Calu3 (cell line): ENCODE measurements at regions not wholly inside any gene's neighbourhood (a gene's known extent, or its start where the extent isn't known, plus 50 kb on each side); places are given as distances from the start of the nearest gene placed in this dataset.

Source experiments
- BruUV-seq: library from RNA; stranded (reverse); fragments of 400-500 nt; replicated peaks from 2 replicates; lab custom pipeline; 2021; lab: Mats Ljungman, UMichigan
- CTCF ChIA-PET: fragments of 300-600 bp; sonication (Branson Sonifier 250); formaldehyde crosslinking; loops from one replicate; lab custom pipeline; 2022; ENCODE audit warnings: antibody characterized with exemption; lab: Charles Lee
- DNase-seq: peaks from one replicate; pipeline ENCODE4 v3.0.0; 2022
- H3K27ac Mint-ChIP-seq: one replicate; pipeline ENCODE4 v1.8.0; 2022; ENCODE audit warnings: mixed read lengths; ENCODE audit not compliant: unreplicated experiment
- H3K27me3 Mint-ChIP-seq: one replicate; pipeline ENCODE4 v1.8.0; 2022; ENCODE audit warnings: mixed read lengths; ENCODE audit not compliant: unreplicated experiment
- H3K36me3 Mint-ChIP-seq: one replicate; pipeline ENCODE4 v1.8.0; 2022; ENCODE audit warnings: mild to moderate bottlenecking, moderate library complexity, mixed read lengths; ENCODE audit not compliant: insufficient read depth, unreplicated experiment
- H3K4me1 Mint-ChIP-seq: one replicate; pipeline ENCODE4 v1.8.0; 2022; ENCODE audit warnings: mild to moderate bottlenecking, low read depth, mixed read lengths; ENCODE audit not compliant: unreplicated experiment
- H3K4me3 Mint-ChIP-seq: one replicate; pipeline ENCODE4 v1.8.0; 2022; ENCODE audit warnings: mild to moderate bottlenecking, low read depth, moderate library complexity, mixed read lengths; ENCODE audit not compliant: unreplicated experiment
- H3K9me3 Mint-ChIP-seq: one replicate; pipeline ENCODE4 v1.8.0; 2022; ENCODE audit warnings: low read depth, mixed read lengths; ENCODE audit not compliant: unreplicated experiment
- CTCF ChIP-seq: fragments of 200-600 bp; IDR thresholded peaks from one replicate; pipeline ENCODE4 v1.8.0; 2022; ENCODE audit warnings: antibody characterized with exemption; ENCODE audit not compliant: unreplicated experiment
- intact Hi-C: fragments of 100-400 bp; cut with micrococcal nuclease; formaldehyde crosslinking; loops from one replicate; pipeline ENCODE4 v1.10.0; 2022; ENCODE audit not compliant: unreplicated experiment

GRCh38 chr3:99023590-99024192, 122.2 kb upstream of the DCBLD2 start:
- TF ChIP-seq CTCF = peak; percentile 30
- no peaks in the 10 kb centered on the region for H3K27me3 Mint-ChIP-seq
- intact Hi-C loops = loop anchor here (1.0 to 10.0 kb wide), 4 partner anchors 150 to 730 kb away; no protein-coding TSS in a partner anchor
- no TSS peak for BruUV-seq
- H3K27ac Mint-ChIP-seq = no peak overlapping the region
- H3K36me3 Mint-ChIP-seq = no peaks in the 10 kb centered on the region
- CTCF ChIA-PET = interaction anchor here (0.7 to 2.2 kb wide), 4 partner anchors 149 to 664 kb away, joined by 3 to 12 read pairs (median 5); no protein-coding TSS in a partner anchor
- H3K4me1 Mint-ChIP-seq = no peaks in the 10 kb centered on the region
- no peak overlapping the region for H3K4me3 Mint-ChIP-seq
- DNase-seq = peak; percentile 7
- H3K9me3 Mint-ChIP-seq = peaks cover 4% of the 10 kb centered on the region

GRCh38 chr3:99021466-99021865, 120.0 kb upstream of the DCBLD2 start:
- H3K4me3 Mint-ChIP-seq = no peak overlapping the region
- DNase-seq = no peak
- no TSS peak for BruUV-seq
- H3K27me3 Mint-ChIP-seq = no peaks in the 10 kb centered on the region
- intact Hi-C loops = loop anchor here (10.0 kb wide), 2 partner anchors 513 to 663 kb away; no protein-coding TSS in a partner anchor
- CTCF ChIA-PET = no interaction called here
- H3K9me3 Mint-ChIP-seq = no peaks in the 10 kb centered on the region
- no peak for TF ChIP-seq CTCF
- no peaks in the 10 kb centered on the region for H3K4me1 Mint-ChIP-seq
- H3K36me3 Mint-ChIP-seq = no peaks in the 10 kb centered on the region
- no peak overlapping the region for H3K27ac Mint-ChIP-seq

- CTCF ChIA-PET = no interaction called here
- H3K36me3 Mint-ChIP-seq = no peaks in the 10 kb centered on the region
- TF ChIP-seq CTCF = no peak
Measured at GRCh38 chr3:99016452-99016851, 115.0 kb upstream of the DCBLD2 start.

GRCh38 chr3:99013777-99014315, 112.4 kb upstream of the DCBLD2 start:
- no peaks in the 10 kb centered on the region for H3K27me3 Mint-ChIP-seq
- intact Hi-C loops = no loop called here
- no peaks in the 10 kb centered on the region for H3K4me1 Mint-ChIP-seq
- BruUV-seq = no TSS peak
- H3K9me3 Mint-ChIP-seq = no peaks in the 10 kb centered on the region
- no peak for TF ChIP-seq CTCF
- no peaks in the 10 kb centered on the region for H3K36me3 Mint-ChIP-seq
- no peak overlapping the region for H3K4me3 Mint-ChIP-seq
- H3K27ac Mint-ChIP-seq = no peak overlapping the region
- DNase-seq = no peak
- CTCF ChIA-PET = no interaction called here

More at GRCh38 chr3:99016452-99016851, 115.0 kb upstream of the DCBLD2 start:
- intact Hi-C loops = no loop called here
- H3K9me3 Mint-ChIP-seq = no peaks in the 10 kb centered on the region
- DNase-seq = no peak
- no peak overlapping the region for H3K4me3 Mint-ChIP-seq
- BruUV-seq = no TSS peak
- no peaks in the 10 kb centered on the region for H3K4me1 Mint-ChIP-seq
- H3K27ac Mint-ChIP-seq = no peak overlapping the region
- no peaks in the 10 kb centered on the region for H3K27me3 Mint-ChIP-seq
